Kidney glomerular epithelial cell (primary cell): ENCODE measurements at regions not wholly inside any gene's neighbourhood (a gene's known extent, or its start where the extent isn't known, plus 50 kb on each side); places are given as distances from the start of the nearest gene placed in this dataset.

Experiments used
- DNase-seq: peaks from one replicate; lab custom pipeline; 2025; lab: John Stamatoyannopoulos, UW

DNA sequence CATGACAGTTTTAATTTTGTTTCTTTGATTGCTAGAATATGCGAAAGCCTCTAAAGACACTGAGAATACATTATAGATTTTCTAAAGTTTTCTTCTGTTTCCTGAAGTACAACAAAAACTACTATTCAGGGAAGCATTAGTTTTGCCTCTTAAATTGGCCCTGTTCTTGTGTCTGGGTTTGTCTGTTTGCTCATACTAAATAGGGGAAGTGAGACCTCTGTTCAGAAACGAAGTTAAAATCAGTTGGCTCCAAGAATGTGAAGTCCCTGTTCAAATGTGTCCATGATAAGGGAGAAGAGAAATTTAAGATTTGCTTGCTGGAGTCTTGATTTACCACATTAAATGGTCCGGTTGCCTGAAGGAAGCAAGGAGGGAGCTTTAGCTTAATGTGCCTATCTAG, 327.3 kb upstream of the GBE1 start:
- no peak for DNase-seq

DNA sequence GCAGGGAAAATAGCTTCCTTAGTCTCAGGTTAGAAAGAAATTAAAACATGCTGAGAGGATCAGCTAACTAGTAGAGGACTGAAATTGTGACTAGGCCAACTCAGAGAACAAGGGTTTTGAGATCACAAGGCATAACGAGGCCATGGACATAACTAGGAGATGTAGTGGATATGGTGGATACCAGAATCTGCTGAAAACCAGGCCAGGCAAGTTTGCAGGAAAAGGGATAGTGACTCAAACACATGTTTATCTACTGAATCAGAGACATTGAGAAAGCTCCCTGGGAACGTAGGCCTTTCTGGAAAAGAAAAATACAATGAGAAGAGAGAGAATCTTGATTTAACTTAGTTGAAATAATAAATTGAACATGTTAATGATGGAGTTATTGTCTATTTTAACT, 326.5 kb upstream of the GBE1 start:
- peak; percentile 75 for DNase-seq

DNA sequence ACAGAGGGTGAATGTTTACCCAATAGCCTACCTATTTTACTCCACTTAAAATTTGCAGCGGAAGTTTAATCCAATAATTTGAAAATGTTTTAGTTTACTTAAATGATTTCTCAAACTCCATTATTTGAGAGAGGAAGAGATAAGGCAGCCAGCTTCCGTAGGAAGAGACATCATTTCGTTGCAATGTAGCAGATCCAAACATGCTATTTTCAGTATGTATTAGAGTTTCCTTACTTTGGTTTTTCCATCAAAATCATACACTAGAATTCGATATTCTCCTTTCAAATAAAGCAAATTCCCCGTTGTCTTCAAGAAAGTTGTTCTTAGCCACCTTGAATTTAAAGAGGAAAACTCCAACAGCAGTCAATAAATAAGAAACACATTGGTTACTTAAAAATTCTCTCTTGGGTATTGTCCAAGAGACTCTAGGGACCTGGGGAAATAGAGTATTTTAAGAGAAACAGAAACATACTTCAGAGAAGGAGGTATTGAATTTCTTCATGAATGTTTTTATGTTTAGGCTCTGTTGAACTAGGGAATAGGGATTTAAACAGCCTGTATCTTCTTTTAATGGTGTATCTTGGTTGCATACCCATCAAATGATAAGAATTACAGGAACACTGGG, 324.5 kb upstream of the GBE1 start:
- no peak for DNase-seq

DNA sequence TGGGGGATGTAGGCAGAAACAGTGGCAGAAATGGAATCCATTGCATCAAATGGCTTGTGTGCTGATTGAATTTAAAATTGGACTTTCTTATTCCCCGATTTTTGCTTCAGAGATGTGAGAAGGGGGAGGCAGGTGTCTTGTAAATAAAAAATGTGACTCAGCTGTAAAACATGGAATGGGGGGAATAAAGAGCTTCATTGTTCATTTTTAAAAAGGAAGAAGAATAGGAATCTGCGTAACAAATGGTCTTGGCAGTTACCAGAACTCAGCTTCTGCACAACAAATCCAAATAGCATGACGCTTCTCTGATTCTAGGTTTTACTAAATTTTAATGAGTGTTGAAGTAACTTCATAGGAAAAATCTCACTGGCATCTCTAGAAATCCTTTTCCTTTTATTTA, 323.9 kb upstream of the GBE1 start:
- DNase-seq: no peak

DNA sequence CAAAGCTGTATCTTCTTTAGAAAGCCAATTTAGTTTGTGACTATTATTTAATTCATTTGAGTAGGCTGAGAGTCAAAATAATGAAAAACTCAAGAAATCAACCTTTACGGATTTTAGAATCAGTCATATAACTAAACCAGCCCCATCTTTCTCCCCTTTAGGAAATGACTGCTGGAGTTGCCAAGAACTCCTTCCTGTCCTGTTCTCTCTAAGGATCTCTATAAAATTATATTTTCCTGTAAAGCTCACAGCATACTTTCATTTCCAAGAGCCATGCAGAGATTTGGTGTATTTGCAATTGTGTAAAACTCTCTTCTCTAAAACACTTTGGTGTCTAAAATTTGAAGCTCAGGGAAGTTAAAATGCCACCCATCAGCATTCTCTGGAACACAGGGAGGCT, 323.4 kb upstream of the GBE1 start:
- DNase-seq: no peak

DNA sequence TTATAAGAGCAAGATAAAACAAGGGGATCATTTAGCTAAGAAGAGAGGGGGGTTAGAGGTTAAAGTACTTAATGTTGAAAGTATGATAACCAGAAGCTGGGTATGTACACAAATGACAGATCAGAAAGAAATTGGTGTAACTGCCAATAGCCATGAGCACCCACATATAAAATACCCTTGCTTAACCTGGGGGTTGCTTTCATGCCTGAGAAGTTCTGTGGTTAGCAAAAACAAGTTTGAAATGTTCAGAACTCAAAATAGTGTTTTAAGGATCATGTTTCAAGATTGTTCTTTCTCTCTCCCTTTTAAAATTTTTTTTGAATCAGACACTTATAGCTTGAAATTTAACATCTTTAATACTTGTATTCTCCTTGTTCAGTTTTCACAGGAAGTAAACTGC, 321.4 kb upstream of the GBE1 start:
- no peak for DNase-seq

DNA sequence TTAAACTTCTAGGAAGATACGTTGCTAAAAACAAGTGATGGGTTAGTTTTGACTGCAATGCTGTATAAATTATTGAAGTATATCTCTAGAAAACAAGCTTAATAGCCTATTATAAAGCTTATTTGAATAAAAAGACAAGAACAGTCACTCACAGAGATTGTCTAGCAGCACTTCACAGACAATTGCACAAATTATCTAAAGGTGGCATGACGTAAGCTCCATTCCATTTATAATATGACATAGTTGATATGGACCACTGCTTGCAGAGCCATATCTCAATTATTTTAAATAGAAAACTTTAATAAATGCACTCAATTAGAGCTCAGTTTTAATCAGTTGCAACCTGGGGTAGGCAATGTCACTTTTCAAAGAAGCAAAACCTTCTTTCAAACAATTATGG, 319.9 kb upstream of the GBE1 start:
- DNase-seq: no peak

DNA sequence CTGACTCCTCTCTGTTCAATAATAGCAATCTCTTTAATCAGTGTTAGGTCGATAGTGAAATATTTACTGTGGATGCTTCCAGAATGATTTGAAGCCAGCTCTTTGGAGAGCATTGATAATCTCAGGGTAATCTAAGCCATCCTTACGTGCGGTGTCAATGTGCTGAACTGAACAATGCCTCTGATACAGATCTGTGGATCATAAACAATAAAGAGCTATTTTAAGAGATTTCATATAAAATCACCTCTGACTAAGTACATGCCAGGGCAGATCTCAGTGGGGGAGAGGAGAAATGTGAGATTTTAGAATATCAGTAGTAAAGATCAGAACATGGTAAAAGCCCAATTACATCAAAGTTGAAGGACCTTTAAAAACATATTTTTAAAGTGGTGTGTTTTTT, 319.3 kb upstream of the GBE1 start:
- DNase-seq: no peak

DNA sequence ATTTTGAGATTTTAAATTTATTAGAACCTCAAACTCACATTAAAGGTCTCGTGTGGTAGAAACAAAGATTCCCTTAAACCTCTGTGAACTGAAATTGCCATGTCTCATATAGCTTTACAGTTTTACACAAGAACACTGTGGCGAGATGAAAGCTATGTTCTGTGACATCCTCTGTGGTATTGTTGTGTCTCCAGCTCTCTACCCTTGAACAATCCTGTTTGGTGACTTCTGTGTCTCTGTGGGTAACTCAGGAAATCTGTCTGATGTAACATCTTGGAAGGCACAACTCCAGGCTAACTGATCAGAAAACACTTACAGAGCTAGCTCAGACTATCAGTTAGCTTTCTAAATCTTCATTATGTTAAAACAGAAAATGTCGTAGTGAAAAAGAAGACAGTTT, 318.8 kb upstream of the GBE1 start:
- no peak for DNase-seq

DNA sequence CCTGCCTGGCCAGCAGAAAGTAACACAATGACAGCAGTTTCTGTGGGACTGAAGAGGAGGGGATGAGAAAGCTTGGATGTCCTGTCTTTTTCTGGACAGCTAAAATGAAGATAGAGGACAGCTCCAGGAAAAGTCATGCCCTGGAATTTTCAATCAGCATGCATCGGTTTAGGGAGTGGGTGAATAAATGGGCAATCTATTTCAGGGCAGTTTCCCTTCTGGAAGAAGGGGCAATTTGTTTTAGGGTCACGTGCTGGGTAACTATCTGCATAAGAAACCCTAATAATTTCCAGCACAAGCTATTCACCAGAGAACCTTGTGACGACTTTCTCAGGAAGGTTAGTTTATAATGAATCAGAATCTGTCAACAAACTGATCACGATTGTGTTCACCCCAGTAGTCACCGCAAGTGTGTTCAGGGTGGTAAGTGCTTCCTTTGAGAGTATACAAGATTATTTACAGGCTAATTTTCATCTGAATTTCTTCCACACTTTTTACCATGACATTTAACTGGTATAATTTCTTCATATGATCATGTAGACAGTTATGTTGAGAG, 318.0 kb upstream of the GBE1 start:
- DNase-seq: no peak

DNA sequence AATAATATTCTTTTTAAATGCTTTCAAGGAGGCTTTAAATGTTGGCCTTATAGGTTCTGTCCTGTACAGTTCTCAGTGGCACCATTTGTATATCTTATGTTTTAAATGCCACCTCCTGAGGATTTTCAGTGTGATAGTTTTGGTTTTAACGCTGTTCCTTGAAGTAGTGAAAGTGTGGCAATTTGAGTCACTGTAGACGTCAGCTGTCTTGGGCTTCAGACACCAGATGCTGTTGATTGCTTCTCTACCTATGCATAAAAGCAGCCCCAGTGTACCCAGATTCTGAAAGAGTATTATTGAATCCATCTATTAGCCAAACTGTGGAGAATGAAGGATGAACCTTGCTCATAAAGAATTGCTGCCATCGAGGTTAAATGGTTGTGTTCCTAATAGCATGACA, 316.8 kb upstream of the GBE1 start:
- DNase-seq: no peak

DNA sequence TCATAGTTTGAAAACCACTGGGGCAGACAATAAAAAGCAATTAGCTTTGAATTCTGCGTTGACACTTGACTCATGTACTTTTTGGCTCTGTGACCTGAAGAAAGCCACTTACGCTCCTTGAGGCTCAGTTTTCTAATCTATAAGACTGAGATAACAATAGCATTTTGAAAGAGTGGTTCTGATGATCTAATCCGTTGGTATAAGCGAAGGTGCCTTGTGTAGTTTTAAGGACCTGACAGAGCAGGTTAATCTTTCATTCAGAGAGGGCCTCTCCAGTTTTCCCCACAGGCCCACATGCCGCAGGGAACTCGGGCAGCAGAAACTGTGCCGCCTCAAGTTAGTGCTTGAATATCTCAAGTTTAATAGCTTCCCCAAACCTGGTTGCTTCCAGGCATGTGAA, 306.0 kb upstream of the GBE1 start:
- DNase-seq: no peak

DNA sequence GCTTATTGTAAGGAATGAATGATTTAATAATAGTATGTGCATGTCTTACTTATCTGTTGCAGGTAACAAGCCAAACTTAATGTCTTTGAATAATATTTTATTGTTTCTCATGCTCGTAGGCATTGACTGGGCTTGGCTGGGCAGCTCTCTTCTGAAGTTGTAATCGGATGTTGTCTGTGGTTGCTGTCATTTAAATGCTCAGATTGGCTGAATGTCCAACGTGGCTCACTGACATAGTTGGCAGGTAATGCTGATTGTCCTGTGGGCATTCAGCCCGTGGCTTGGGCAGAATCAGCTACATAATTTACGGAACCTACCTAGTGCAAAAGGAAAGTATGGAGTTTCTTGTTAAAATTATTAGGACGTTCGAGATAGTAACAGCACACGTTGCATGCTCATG, 297.4 kb upstream of the GBE1 start:
- no peak for DNase-seq

DNA sequence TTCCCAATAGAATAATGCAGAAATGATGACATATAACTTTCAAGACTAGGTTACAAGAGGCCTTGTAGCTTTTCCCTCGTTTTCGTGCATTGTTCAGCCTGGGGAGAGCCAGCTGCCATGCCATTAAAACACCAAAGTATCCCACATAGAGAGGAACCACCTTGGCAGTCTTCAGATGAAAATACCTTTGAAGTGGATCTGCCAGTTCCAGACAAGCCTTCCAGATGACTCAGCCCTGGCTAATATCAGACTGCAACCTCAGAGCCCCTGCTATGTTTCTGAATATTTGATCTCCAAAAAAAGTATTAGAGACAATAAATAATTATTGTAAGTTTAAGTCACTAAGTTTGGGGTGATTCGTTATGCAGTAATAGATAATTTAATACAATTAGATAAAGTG, 294.3 kb upstream of the GBE1 start:
- DNase-seq: peak; percentile 34

DNA sequence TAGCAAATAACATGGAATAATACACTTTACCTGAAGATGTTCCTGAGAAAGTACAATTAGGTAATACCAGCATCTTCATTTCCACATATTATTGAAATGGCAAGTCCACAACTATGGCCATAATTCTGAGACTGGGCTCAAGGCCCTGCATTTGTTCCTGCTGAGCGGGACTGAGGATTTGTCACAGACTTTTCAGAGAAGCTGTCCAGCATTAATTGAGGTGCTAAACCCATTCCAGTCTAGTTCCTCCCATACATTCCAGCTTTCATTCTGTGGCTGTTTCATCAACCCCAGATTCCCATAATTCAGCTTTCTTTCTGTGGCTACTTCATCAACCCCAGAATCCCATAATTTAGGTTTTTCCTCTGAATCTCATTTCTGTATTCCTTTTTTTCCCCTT, 293.4 kb upstream of the GBE1 start:
- no peak for DNase-seq

DNA sequence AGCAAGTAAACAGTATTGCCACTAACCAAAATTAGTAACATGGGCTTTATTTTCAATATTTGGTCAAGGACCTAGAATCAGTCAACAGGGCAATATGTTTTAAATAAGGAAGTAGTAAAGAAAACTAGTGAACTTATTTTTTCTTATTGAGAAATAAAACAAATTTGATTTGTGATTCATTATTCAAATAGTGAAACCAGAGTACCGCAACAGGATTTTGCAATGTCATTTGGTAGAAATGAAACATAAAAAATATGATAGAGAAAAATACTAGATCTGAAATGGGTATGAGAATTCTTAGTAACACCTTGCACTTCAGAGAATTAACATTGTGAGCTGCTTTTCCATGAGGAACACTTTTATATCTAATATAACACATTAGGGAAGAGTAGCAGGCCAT, 291.8 kb upstream of the GBE1 start:
- DNase-seq: no peak

DNA sequence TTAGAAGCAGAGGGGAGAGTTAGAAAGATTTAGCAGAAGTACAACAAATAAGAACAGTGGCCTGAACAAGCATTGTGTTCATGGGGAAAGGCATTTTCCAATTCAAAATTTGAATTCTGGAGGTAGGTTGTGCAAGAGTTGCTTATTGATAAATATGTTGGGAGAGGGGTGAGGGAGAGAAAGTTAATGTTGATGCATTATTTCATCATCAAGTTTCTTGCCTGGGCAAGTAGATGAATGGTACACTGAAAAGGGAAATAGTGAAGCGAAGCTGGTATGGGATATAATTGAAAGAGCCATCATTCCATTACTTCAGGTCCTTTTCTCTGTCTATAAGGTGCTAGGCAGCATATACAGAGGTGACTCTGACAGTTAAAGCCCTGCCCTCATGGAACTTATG, 288.9 kb upstream of the GBE1 start:
- no peak for DNase-seq

DNA sequence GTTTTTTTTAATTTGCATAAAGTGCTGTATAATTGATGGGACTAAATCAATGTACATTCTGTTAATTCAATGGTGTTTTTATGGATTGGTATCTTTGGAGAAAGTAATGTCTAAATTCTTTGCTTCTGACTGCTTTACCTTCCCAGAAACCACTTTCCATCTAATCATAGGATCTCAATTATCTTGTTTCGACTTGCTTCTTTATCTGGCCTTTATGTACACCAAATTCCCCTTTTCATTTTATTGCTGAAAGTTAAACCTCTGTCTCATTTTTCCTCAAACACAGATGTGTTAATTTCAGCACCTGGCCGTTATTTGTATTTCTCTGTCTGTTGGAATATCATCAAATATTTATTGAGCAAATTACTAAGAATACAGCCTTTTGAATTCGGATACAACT, 287.3 kb upstream of the GBE1 start:
- no peak for DNase-seq

DNA sequence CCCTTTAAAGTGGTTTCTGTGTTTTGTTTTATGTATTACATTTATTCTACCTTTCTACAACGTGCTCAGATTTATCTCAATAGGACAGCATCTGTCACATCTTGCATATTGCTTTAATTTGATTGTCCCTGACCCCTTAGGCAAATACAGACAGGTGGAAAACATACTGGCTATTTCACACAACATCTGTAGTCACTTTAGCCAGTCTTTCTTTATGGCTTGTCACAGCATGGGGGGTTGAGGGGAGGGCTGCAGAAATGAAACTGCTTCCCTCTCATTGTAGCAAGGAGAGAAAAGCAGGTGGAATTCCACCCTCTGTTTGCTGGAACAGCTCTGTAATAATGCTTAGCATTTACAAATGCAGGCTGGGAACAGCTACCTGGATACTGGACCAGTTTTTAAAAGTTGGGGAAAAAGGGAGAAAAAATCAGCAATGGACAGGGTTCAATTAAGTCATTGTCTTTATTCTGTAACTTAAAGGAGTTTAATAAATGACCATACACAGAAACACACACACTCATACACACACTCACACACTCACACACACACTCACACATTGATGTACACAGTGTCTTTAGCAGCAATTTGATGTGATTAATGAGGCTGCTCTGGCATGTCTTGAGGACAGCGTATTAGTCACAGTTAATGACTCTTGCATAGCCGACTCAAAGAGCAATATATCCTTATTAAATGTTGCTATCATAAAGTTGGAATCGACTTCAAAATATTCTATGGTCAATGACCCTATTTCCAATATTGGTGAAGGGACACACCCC, 283.7 kb upstream of the GBE1 start:
- peak; percentile 14 for DNase-seq

DNA sequence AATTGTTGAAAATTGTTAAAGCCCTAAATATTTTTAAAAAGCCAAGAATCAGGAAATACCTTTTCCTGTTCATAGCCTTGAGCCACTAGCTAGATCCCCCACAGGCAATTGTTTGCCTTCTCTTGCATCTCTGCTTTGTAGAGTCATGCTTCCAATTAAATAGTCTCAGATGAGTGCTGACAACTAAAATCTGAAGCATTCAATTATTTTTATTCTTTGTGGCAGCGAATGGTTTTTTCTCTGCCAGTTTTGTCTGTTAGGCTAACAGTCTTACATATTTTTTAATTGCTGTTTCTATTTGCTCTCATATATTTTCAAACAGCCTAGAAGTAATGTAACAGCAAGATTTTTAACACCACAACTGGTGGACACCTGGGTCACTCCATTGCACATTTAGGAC, 277.1 kb upstream of the GBE1 start:
- DNase-seq: no peak

DNA sequence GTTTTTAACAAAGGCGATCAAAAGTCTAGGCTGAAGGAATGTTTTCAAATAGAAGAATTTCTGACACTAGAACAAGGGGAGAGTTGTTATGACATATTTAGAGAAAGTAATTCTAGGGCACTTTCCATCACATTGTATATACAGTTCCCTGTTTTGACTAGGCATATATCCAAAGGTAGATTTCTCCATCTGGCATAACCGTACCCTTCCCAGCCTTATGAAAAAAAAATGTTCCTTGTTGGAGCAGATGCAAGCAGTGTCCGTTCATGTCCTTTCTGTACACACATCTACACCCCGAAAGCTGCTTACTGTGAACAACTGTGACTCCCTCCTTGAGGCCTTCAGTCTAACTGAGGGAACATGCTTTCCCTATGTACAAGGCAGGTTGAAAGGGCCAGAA, 271.7 kb upstream of the GBE1 start:
- DNase-seq: no peak

DNA sequence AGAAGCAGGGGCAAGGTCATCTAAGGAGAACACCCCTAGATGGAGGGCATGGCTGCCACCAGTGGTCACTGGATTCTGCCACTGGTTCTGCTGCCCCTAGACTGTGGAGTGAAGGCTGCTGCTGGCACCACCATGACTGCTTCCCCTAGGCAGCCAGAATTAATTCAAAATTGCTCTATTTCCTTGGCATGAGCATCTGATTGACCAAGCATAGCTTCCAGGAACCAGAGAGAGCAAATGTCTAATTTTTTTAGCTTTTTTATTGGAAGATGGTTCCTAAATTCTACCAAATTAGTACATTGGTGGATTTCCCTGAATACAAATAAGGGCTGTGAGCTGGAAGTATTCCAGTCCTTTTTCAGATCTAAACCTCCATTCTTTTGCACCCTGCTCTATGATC, 270.2 kb upstream of the GBE1 start:
- DNase-seq: no peak

DNA sequence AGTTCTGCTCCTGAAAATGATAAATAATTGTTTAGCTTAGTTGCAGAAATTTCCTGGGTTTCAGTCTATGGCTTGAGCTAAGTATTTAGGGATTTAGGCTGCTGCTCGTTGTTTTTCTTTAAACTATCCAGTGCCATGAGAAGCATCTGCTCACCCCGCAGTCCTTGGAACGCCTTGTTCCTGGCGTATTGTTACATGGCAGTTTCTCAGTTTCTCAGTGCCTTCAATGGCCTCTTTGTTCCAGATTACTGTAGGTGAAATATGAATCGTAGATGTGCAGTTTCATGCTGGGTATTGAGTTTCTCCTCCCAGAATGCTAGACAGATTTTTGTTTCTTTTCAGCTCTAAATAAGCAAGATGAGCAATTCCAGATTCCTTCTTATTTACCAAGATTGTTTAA, 269.5 kb upstream of the GBE1 start:
- DNase-seq: no peak

DNA sequence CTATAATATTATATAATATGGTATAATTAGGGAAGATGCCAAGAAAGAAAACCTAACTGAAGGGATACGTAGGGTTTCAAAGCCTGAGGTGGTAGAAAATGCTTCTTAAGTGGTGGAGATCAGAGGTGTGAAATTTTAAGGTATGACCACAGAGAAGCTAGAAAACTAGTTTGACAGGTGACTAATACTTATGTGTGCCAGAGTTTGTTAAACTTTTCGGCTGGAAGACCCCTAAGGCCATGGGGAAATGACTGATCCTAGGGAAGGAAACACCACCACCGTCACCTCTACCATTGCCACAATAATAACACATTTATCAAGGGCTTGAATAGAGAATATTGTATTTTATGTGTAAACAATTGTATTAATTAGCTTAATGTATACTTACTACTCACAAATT, 261.4 kb upstream of the GBE1 start:
- no peak for DNase-seq
